IPS DF 6.9 (cell line): ENCODE measurements at regions not wholly inside any gene's neighbourhood (a gene's known extent, or its start where the extent isn't known, plus 50 kb on each side); places are given as distances from the start of the nearest gene placed in this dataset.

ENCODE experiments used
- DNase-seq: peaks from one replicate; pipeline ENCODE4 v3.0.0-alpha.2; 2013; ENCODE audit warnings: low read depth, low spot score
- H3K27ac ChIP-seq: one replicate; pipeline ENCODE4 v1.5.1; 2013; ENCODE audit warnings: low read length, control low read depth
- H3K27me3 ChIP-seq: 2 replicates; pipeline ENCODE4 v1.6.1; 2013; ENCODE audit warnings: mild to moderate bottlenecking, low read length; ENCODE audit not compliant: control insufficient read depth, insufficient read depth
- H3K36me3 ChIP-seq: 2 replicates; pipeline ENCODE4 v1.6.1; 2013; ENCODE audit warnings: low read length; ENCODE audit not compliant: control insufficient read depth, insufficient read depth
- H3K4me1 ChIP-seq: 2 replicates; pipeline ENCODE4 v1.6.1; 2013; ENCODE audit warnings: low read length; ENCODE audit not compliant: control insufficient read depth, insufficient read depth
- H3K4me3 ChIP-seq: 2 replicates; pipeline ENCODE4 v1.5.1; 2013; ENCODE audit warnings: mild to moderate bottlenecking, low read length
- H3K9me3 ChIP-seq: 2 replicates; pipeline ENCODE4 v1.6.1; 2013; ENCODE audit warnings: low read length, inconsistent platforms; ENCODE audit not compliant: control insufficient read depth, insufficient read depth
- WGBS: extraction: QIAGEN DNeasy Blood & Tissue Kit; methylation state at CpG from one replicate; pipeline ENCODE4 v1.1.7; 2013; ENCODE audit warnings: mixed read lengths, missing lambda C conversion rate; ENCODE audit not compliant: insufficient read length, insufficient coverage; 5-methylcytosine and 5-hydroxymethylcytosine counted together

DNA sequence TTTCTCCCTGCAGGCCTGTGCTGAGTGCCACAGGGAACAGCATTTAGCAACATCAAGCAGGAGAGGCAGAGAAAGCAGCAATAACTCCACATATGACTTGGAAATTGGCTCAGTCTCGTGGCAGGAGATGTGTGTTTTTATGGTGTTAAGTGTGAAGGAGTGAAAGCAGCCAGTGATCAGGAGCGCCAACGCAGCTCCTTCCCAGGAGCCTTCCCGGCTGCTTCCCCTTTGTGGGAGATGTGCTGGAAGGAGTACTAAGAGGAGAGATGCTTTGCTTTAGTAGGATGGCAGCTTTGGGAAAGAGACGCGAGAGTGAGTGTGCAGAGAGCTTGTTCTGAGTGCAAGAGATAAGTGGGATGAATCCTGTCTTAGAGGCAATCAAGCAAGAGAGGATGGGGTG, 54.7 kb upstream of the KIRREL3 start:
- Histone ChIP-seq H3K27me3 (no peaks in the 10 kb centered on the region), H3K27ac (no peak overlapping the region), H3K36me3 (no peaks in the 10 kb centered on the region), H3K4me3 (no peak overlapping the region), H3K9me3 (no peaks in the 10 kb centered on the region), H3K4me1 (peaks cover 1% of the 10 kb centered on the region; the same call in 1 of the 2 replicates)
- no peak for DNase-seq
- no CpG with 5 or more reads among the region's 6 CpGs for WGBS

DNA sequence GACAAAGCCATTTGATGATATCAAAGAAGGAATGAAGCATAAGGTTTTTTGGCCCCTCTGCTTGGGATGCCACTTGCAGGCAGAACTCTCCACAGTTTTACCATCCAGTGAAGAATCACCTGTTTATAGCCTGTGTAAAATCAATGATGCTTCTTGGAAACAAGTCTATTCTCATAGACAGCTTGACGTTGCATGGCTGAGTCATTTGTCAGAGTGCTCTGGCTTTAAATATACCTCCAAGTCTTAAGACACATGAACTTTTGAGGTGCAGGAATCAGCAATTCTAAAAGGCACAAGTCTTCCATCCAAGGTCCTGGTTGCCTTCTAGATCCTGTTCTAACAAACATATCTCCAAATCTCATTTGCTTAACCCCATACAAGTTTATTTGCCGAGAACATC, 53.6 kb upstream of the KIRREL3 start:
- Histone ChIP-seq H3K4me1 (peaks cover 1% of the 10 kb centered on the region; the same call in 1 of the 2 replicates), H3K27ac (no peak overlapping the region), H3K36me3 (no peaks in the 10 kb centered on the region), H3K4me3 (no peak overlapping the region), H3K27me3 (no peaks in the 10 kb centered on the region), H3K9me3 (no peaks in the 10 kb centered on the region)
- no CpG with 5 or more reads among the region's 2 CpGs for WGBS
- no peak for DNase-seq

DNA sequence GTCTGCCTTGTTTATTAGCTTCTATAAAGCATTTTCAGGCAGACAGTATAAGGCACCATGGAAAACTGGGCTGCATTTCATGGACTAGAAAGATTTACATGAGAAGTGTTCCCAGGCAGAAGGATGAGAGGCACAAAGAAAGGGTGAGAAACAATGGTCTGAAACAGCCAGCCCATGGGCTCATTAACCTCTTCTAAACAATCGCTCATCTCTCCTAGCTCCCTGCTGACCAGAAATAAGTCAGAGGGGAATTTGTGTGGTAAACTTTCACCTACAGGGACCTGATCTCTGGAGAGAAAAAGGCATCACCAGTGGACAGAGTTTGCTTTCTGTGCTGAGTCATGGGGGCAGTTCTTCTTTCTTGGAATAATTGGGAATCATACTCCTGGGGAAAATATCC, 51.8 kb upstream of the KIRREL3 start:
- Histone ChIP-seq H3K9me3 (no peaks in the 10 kb centered on the region), H3K4me3 (no peak overlapping the region), H3K27me3 (no peaks in the 10 kb centered on the region), H3K36me3 (no peaks in the 10 kb centered on the region), H3K27ac (no peak overlapping the region), H3K4me1 (peaks cover 1% of the 10 kb centered on the region; the same call in 1 of the 2 replicates)
- no CpG with 5 or more reads among the region's 1 CpG for WGBS
- DNase-seq = no peak
